ENCODE measurements at regions not wholly inside any gene's neighbourhood (a gene's known extent, or its start where the extent isn't known, plus 50 kb on each side); places are given as distances from the start of the nearest gene placed in this dataset.

- H3K36me3 Mint-ChIP-seq (ENCODE audit: low read depth, unreplicated experiment) = no peaks in the 10 kb centered on the region
- Histone ChIP-seq H3K9me3 (ENCODE audit: insufficient read depth, low read depth, low read length) (no peaks in the 10 kb centered on the region), H3K4me2 (ENCODE audit: low read length) (no peak overlapping the region), H3K9ac (ENCODE audit: low read length) (no peak overlapping the region), H3K4me1 (ENCODE audit: insufficient read depth, low read length) (no peaks in the 10 kb centered on the region), H3K27me3 (ENCODE audit: insufficient read depth, low read length) (no peaks in the 10 kb centered on the region), H3K27ac (ENCODE audit: low read depth, low read length) (no peak overlapping the region), H4K20me1 (ENCODE audit: insufficient read depth, low read length) (no peaks in the 10 kb centered on the region), H2AFZ (ENCODE audit: low read depth, low read length) (no peak overlapping the region), H3K79me2 (ENCODE audit: insufficient read depth, low read length) (no peaks in the 10 kb centered on the region), H3K36me3 (ENCODE audit: insufficient read depth, low read length) (no peaks in the 10 kb centered on the region), H3K4me3 (ENCODE audit: insufficient read depth, low read depth, low read length) (no peak overlapping the region)
- DNase-seq (ENCODE audit: low read depth) (no peak), FAIRE-seq (no peak)
- no peaks in the 10 kb centered on the region for H3K27me3 Mint-ChIP-seq (ENCODE audit: low read depth, unreplicated experiment)
- no peaks in the 10 kb centered on the region for H3K4me1 Mint-ChIP-seq (ENCODE audit: low read depth, unreplicated experiment)
- H3K27ac Mint-ChIP-seq (ENCODE audit: unreplicated experiment) = no peak overlapping the region
- no peak for TF ChIP-seq EZH2 (IDR thresholded peaks at IDR 0.05; ENCODE audit: insufficient read depth, low read length)
- TF ChIP-seq, protein P1, sequence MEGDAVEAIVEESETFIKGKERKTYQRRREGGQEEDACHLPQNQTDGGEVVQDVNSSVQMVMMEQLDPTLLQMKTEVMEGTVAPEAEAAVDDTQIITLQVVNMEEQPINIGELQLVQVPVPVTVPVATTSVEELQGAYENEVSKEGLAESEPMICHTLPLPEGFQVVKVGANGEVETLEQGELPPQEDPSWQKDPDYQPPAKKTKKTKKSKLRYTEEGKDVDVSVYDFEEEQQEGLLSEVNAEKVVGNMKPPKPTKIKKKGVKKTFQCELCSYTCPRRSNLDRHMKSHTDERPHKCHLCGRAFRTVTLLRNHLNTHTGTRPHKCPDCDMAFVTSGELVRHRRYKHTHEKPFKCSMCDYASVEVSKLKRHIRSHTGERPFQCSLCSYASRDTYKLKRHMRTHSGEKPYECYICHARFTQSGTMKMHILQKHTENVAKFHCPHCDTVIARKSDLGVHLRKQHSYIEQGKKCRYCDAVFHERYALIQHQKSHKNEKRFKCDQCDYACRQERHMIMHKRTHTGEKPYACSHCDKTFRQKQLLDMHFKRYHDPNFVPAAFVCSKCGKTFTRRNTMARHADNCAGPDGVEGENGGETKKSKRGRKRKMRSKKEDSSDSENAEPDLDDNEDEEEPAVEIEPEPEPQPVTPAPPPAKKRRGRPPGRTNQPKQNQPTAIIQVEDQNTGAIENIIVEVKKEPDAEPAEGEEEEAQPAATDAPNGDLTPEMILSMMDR (IDR thresholded peaks at IDR 0.05; ENCODE audit: insufficient read depth, low read depth, low read length) = no peak
- H3K4me3 Mint-ChIP-seq (ENCODE audit: unreplicated experiment) = no peak overlapping the region
- H3K9me3 Mint-ChIP-seq (ENCODE audit: unreplicated experiment) = no peaks in the 10 kb centered on the region
Observed at GRCh38 chr2:154974041-154974440, 275.5 kb downstream of the KCNJ3 start.

GRCh38 chr2:154963511-154963910 lies 265.0 kb downstream of the KCNJ3 start:
- Histone ChIP-seq H3K4me1 (ENCODE audit: insufficient read depth, low read length) (no peaks in the 10 kb centered on the region), H4K20me1 (ENCODE audit: insufficient read depth, low read length) (no peaks in the 10 kb centered on the region), H3K4me2 (ENCODE audit: low read length) (no peak overlapping the region), H3K27me3 (ENCODE audit: insufficient read depth, low read length) (no peaks in the 10 kb centered on the region), H3K27ac (ENCODE audit: low read depth, low read length) (no peak overlapping the region), H2AFZ (ENCODE audit: low read depth, low read length) (no peak overlapping the region), H3K79me2 (ENCODE audit: insufficient read depth, low read length) (no peaks in the 10 kb centered on the region), H3K4me3 (ENCODE audit: insufficient read depth, low read depth, low read length) (no peak overlapping the region), H3K9me3 (ENCODE audit: insufficient read depth, low read depth, low read length) (no peaks in the 10 kb centered on the region), H3K9ac (ENCODE audit: low read length) (no peak overlapping the region), H3K36me3 (ENCODE audit: insufficient read depth, low read length) (no peaks in the 10 kb centered on the region)
- Mint-ChIP-seq H3K36me3 (ENCODE audit: low read depth, unreplicated experiment) (no peaks in the 10 kb centered on the region), H3K4me3 (ENCODE audit: unreplicated experiment) (no peak overlapping the region), H3K27ac (ENCODE audit: unreplicated experiment) (no peak overlapping the region), H3K4me1 (ENCODE audit: low read depth, unreplicated experiment) (no peaks in the 10 kb centered on the region), H3K27me3 (ENCODE audit: low read depth, unreplicated experiment) (no peaks in the 10 kb centered on the region), H3K9me3 (ENCODE audit: unreplicated experiment) (no peaks in the 10 kb centered on the region)
- no peak for FAIRE-seq
- TF ChIP-seq, protein P1 (IDR thresholded peaks at IDR 0.05; ENCODE audit: insufficient read depth, low read depth, low read length) = no peak
- no peak for TF ChIP-seq EZH2 (IDR thresholded peaks at IDR 0.05; ENCODE audit: insufficient read depth, low read length)
- DNase-seq (ENCODE audit: low read depth) = no peak

GRCh38 chr2:154961676-154962075 lies 263.2 kb downstream of the KCNJ3 start:
- Histone ChIP-seq H3K4me2 (ENCODE audit: low read length) (no peak overlapping the region), H2AFZ (ENCODE audit: low read depth, low read length) (no peak overlapping the region), H3K27me3 (ENCODE audit: insufficient read depth, low read length) (no peaks in the 10 kb centered on the region), H4K20me1 (ENCODE audit: insufficient read depth, low read length) (no peaks in the 10 kb centered on the region), H3K9ac (ENCODE audit: low read length) (no peak overlapping the region), H3K36me3 (ENCODE audit: insufficient read depth, low read length) (no peaks in the 10 kb centered on the region), H3K4me3 (ENCODE audit: insufficient read depth, low read depth, low read length) (no peak overlapping the region), H3K4me1 (ENCODE audit: insufficient read depth, low read length) (no peaks in the 10 kb centered on the region), H3K9me3 (ENCODE audit: insufficient read depth, low read depth, low read length) (no peaks in the 10 kb centered on the region), H3K27ac (ENCODE audit: low read depth, low read length) (no peak overlapping the region), H3K79me2 (ENCODE audit: insufficient read depth, low read length) (no peaks in the 10 kb centered on the region)
- Mint-ChIP-seq H3K36me3 (ENCODE audit: low read depth, unreplicated experiment) (no peaks in the 10 kb centered on the region), H3K4me3 (ENCODE audit: unreplicated experiment) (no peak overlapping the region), H3K27me3 (ENCODE audit: low read depth, unreplicated experiment) (no peaks in the 10 kb centered on the region), H3K9me3 (ENCODE audit: unreplicated experiment) (no peaks in the 10 kb centered on the region), H3K27ac (ENCODE audit: unreplicated experiment) (no peak overlapping the region), H3K4me1 (ENCODE audit: low read depth, unreplicated experiment) (no peaks in the 10 kb centered on the region)
- TF ChIP-seq, protein P1 (IDR thresholded peaks at IDR 0.05; ENCODE audit: insufficient read depth, low read depth, low read length) = no peak
- TF ChIP-seq EZH2 (IDR thresholded peaks at IDR 0.05; ENCODE audit: insufficient read depth, low read length) = no peak
- FAIRE-seq = no peak
- DNase-seq (ENCODE audit: low read depth) = no peak

All from astrocyte (in vitro differentiated cells and primary cell).